Body of pancreas (tissue), 4 donors: ENCODE measurements at regions not wholly inside any gene's neighbourhood (a gene's known extent, or its start where the extent isn't known, plus 50 kb on each side); places are given as distances from the start of the nearest gene placed in this dataset.

Experiments used
- CTCF ChIP-seq, 7 experiments: fragments of 450-650 bp in 4 of 7; fragments of 200-600 bp in 3 of 7; sonication (generic) in 3 of 7; IDR thresholded peaks; one replicate each; pipeline ENCODE4 v1.5.1; 2016 to 2019; ENCODE audit warnings: antibody characterized with exemption in 7 of 7
- POLR2A ChIP-seq, 3 donors: fragments of 450-650 bp; IDR thresholded peaks; one replicate each; pipeline ENCODE4 v1.6.1; 2016; ENCODE audit warnings: antibody characterized with exemption in 3 of 3, mild to moderate bottlenecking in 2 of 3

GRCh38 chr2:225112362-225113126, 70.3 kb upstream of the DOCK10 start:
- no peak for TF ChIP-seq CTCF (IDR thresholded peaks at IDR 0.05)
- no peak for TF ChIP-seq POLR2A (IDR thresholded peaks at IDR 0.05)
